Daoy (cell line): ENCODE measurements at regions not wholly inside any gene's neighbourhood (a gene's known extent, or its start where the extent isn't known, plus 50 kb on each side); places are given as distances from the start of the nearest gene placed in this dataset.

ENCODE experiments used
- DNase-seq: peaks from one replicate; pipeline ENCODE4 v3.0.0-alpha.2; 2015; ENCODE audit warnings: low read depth

- DNase-seq = no peak
Observed at GRCh38 chr4:104418286-104418685, 76.4 kb downstream of the CXXC4 start.

GRCh38 chr4:104417357-104417882 is 77.3 kb downstream of the CXXC4 start:
- DNase-seq = no peak

- no peak for DNase-seq
Observed at GRCh38 chr4:104416725-104417356, 77.9 kb downstream of the CXXC4 start.

- no peak for DNase-seq
Observed at GRCh38 chr4:104413487-104413886, 81.2 kb downstream of the CXXC4 start.

- no peak for DNase-seq
Observed at GRCh38 chr4:104412344-104412743, 82.3 kb downstream of the CXXC4 start.

- DNase-seq = no peak
Observed at GRCh38 chr4:104411502-104411901, 83.2 kb downstream of the CXXC4 start.

- no peak for DNase-seq
Observed at GRCh38 chr4:104408878-104409277, 85.8 kb downstream of the CXXC4 start.

- no peak for DNase-seq
Observed at GRCh38 chr4:104404361-104404760, 90.3 kb downstream of the CXXC4 start.

GRCh38 chr4:104395168-104395614 is 99.5 kb downstream of the CXXC4 start:
- DNase-seq = no peak

GRCh38 chr4:104394406-104395167 is 100.1 kb downstream of the CXXC4 start:
- DNase-seq = no peak

- DNase-seq = no peak
Observed at GRCh38 chr4:104393655-104394324, 100.9 kb downstream of the CXXC4 start.

GRCh38 chr4:104385713-104386112 is 109.0 kb downstream of the CXXC4 start:
- DNase-seq = no peak

- no peak for DNase-seq
Observed at GRCh38 chr4:104382961-104383360, 111.7 kb downstream of the CXXC4 start.

GRCh38 chr4:104381729-104382128 is 113.0 kb downstream of the CXXC4 start:
- no peak for DNase-seq

GRCh38 chr4:104365618-104366017 is 129.1 kb downstream of the CXXC4 start:
- DNase-seq = no peak

GRCh38 chr4:104353481-104353880 is 141.2 kb downstream of the CXXC4 start:
- no peak for DNase-seq

- no peak for DNase-seq
Observed at GRCh38 chr4:104352211-104352610, 142.5 kb downstream of the CXXC4 start.

- no peak for DNase-seq
Observed at GRCh38 chr4:104351706-104352105, 143.0 kb downstream of the CXXC4 start.

- DNase-seq = no peak
Observed at GRCh38 chr4:104345598-104346242, 149.0 kb downstream of the CXXC4 start.

GRCh38 chr4:104344342-104344980 is 150.2 kb downstream of the CXXC4 start:
- DNase-seq = no peak

- DNase-seq = no peak
Observed at GRCh38 chr4:104334410-104334809, 160.3 kb downstream of the CXXC4 start.
